Stimulated activated CD8-positive, alpha-beta memory T cell treated with anti-CD3 and anti-CD28 coated beads, Interleukin-4, amount 100 ng/mL, for 4 hours (primary cell): ENCODE measurements at regions not wholly inside any gene's neighbourhood (a gene's known extent, or its start where the extent isn't known, plus 50 kb on each side); places are given as distances from the start of the nearest gene placed in this dataset.

Experiments
- DNase-seq, 2 donors: peaks; one replicate each; pipeline ENCODE4 v3.0.0-alpha.2; 2020; ENCODE audit warnings: low read depth in 2 of 2, low spot score in 1 of 2

DNA sequence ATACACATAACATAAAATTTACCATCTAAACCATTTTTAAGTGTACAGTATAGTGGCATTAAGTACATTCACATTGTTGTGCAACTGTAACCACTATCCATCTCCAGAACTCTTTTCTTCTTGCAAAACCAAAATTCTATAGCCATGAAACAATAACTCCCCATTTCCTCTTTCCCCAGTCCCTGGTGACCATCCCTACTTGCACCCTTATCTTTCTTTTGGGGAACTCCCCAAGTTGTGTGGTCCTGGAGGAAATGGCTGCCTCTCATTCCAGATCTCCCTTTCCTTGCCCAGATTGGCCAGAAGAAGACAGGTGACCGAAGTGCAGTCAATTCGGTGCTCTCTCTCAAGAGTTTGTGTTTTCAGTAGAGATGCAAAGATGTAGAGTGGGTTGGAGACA is 389.6 kb upstream of the C1orf87 start:
- no peak for DNase-seq

DNA sequence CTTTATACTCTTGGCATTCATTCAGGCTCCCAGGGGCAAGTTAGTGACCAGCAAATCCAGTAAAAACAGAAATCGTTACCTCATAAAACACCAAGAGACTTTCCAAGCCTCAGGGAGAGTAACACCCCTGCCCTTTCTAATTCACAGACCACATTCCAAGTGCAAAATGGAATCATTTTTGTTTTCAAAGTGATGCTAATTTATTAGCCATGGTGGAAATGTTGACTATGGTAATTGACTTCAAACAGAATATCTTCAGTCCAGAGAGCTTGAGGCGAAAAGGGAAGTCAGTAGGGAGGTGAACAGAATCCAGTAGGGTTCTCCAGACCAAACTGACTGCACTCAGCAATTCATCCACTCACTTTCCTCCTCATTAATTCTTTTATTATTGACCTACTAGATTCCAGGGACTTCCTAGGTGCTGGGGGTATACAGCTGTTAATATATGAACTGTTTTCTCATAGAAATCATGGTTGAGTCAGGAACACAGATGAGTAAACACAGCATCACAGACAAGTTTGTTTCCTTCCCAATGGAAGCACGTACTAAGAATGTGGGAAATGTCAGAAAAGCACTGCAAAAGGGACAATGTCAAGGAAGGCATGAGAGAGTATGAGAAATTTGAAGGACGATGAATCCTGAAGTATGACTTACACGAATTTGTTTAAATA is 388.5 kb upstream of the C1orf87 start:
- DNase-seq = no peak

GRCh38 chr1:60458111-60458510 is 384.5 kb upstream of the C1orf87 start:
- no peak for DNase-seq

GRCh38 chr1:60449876-60450275 is 376.3 kb upstream of the C1orf87 start:
- DNase-seq = no peak

DNA sequence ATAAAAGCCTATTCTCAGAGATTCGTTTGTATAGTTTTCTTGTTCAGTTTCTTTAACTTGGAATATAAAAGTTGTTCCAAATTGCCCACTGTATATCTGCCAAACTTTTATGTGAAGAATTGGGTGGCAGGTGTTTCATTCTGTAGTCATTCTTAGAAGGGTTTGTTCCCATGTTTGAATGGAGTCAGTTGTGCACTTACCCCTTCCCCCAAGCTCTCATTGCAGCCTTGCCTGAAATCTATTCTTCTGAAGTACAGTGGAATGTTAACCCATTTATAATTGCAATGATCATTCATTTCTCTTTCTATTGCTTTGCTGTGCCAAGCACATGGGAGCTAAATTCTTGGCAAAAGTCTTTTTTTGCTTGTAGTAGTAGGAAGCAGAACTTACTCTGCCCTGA is 375.3 kb upstream of the C1orf87 start:
- no peak for DNase-seq

- no peak for DNase-seq
These were observed 371.1 kb upstream of the C1orf87 start for GRCh38 chr1:60444680-60445079.

GRCh38 chr1:60436186-60436585 is 362.6 kb upstream of the C1orf87 start:
- DNase-seq = no peak

DNA sequence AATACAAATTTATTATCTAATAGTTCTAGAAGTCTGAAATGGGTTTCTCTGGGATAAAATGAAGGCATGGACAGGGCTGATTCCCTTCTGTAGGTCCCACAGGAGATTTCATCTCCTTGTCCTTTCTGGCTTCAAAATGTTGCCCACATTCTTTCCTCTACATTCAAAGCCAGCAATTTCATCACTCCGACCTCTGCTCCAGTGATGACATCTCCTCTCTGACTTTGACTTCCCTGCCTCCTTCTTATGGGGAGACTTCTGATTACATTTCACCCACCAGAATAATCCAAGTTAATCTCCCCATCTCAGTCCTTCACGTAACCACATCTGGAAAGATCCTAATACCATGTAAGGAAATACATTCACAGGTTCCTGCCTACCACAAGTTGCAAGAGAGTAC is 358.0 kb upstream of the C1orf87 start:
- DNase-seq = no peak

- no peak for DNase-seq
These were observed 356.8 kb upstream of the C1orf87 start for GRCh38 chr1:60430375-60430774.

DNA sequence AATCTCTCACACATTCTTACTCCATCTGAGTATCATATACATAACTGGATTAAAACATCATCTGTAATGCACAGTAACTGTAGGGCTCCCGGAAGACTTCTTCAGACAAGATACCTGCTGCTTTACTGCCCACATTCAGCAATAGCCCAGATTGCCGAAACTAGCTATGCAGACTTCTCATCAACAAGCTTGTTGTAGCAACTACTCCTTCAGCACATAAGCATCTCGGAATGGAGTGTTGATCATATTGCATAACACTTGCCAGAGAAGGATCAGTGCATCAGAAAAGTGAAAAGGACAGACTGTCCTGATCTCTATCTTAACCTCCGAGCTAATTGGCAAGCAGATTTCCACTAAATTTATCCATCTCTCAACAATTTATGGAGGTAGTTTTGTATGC is 354.6 kb upstream of the C1orf87 start:
- no peak for DNase-seq

- DNase-seq = no peak
These were observed 354.1 kb upstream of the C1orf87 start for GRCh38 chr1:60427701-60428100.

DNA sequence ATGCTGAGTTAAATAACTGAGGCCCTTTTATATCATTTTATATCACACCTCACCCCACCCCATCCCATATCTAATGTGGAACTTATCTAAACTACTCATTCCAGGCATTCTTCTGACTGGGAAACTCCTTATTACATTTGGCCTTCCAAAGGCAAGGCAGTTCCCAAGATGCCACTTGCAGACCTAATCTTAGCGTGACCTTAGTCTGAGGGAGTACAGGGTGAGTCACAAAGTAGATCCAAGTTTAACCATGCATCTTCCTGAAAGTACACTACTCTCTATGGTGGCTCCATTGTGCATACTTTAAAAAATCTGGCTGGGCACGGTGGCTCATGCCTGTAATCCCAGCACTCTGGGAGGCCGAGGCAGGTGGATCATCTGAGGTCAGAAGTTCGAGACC is 353.6 kb upstream of the C1orf87 start:
- no peak for DNase-seq

DNA sequence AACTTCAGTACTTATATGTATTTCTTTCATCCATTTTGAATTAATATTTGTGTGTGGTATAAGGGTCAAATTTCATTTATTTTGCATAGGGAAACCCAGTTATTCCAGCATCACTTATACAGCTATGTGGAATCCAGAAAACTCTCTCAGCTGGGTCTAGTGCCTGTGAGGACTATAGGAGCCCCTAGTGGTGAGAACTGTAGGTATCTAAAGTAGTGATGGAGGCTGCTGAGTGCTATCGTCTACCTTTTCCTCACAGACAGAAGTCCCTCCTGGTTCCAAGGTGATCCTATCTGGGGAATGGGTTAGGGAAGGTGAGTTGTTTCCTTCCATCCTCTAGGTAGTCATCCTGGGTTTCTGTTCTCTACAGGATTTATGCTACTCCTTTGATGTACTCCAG is 352.0 kb upstream of the C1orf87 start:
- DNase-seq = no peak

DNA sequence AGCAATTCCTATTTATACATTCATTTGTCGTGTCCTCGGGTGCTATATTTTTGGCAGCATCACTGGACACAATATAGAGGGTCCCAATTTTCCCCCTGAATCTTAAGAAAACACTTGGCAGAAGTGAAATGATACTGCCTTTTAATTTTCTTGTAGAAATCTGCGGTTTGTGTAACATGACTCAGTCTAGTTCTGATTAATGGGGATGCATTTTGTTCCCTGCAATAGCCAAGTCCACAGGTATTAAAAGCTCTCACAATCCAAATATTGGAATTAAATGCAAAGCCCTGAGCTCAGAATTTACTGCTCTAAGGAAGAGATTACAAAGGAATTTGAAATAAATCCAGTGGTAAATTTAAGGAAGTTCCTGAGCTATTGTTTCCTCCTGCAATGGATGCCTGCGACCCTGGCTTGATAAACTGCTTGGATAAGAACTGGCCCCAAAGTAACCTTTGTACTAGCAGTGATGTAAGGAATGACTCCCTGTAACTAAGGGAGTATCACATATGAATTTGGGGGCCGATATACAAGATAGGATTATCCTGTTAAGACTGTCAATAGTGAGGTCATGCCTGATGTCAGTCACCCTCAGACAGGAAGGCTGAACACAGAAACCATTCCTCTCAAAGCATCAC is 349.7 kb upstream of the C1orf87 start:
- no peak for DNase-seq

GRCh38 chr1:60421965-60422364 is 348.4 kb upstream of the C1orf87 start:
- DNase-seq = no peak

GRCh38 chr1:60419023-60419422 is 345.5 kb upstream of the C1orf87 start:
- no peak for DNase-seq

GRCh38 chr1:60415696-60416095 is 342.1 kb upstream of the C1orf87 start:
- DNase-seq = no peak

DNA sequence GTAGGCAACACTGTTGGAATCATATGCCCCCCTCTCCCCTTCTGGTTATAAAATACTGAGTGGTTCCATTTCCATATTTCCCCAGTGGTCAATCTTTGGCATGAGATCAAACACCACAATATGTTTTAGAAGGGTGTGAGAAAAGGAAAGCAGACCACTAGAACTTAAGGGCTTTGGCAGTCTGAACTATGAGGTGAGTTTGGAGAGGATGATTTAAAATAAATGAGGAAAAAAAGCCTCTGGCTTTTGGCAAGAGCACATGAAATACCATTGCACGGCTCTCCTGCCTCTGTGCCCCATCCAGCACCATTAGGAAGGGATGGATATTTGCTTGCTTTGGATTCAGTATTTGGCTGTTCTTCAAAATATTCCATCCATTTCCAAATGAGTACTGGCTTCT is 339.5 kb upstream of the C1orf87 start:
- DNase-seq = no peak

- DNase-seq = no peak
These were observed 338.0 kb upstream of the C1orf87 start for GRCh38 chr1:60411591-60411990.

DNA sequence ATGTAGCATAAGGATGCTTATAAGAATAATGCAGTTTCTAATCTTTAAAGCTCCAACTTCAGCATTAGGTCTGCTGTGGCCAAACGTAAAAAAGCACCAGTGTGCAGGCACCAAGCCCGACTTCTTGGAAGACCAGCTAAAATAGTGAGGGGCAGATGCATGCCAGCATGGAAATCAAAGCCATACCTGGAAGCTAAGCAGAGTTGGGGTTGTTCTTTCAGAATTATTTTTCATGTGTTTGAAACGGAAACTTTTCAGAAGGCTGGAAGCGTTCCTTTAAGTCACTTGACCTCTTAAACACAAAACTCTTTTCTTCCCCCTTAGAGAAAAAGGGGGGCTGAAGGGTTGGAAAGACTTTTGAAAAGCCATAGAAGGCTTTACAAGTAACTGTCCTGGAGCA is 329.2 kb upstream of the C1orf87 start:
- DNase-seq = no peak

DNA sequence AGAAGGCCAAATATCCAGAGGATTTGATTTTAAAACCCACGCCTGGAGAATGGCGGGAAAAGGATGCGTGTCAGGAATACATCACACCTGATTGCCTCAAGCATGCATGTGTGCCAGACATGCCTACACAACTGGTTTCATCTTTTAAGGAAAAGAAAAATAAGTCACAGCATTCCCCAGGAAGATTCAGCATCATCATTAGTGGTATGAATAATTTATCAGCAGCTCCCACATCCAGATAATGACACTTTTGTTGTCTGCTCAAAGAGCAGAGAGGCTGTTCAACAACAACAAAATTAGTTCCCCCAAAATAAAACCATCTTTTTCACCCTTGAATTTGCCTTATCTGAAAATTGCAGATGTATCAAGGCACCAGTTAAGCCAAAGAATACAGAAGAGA is 328.6 kb upstream of the C1orf87 start:
- no peak for DNase-seq

DNA sequence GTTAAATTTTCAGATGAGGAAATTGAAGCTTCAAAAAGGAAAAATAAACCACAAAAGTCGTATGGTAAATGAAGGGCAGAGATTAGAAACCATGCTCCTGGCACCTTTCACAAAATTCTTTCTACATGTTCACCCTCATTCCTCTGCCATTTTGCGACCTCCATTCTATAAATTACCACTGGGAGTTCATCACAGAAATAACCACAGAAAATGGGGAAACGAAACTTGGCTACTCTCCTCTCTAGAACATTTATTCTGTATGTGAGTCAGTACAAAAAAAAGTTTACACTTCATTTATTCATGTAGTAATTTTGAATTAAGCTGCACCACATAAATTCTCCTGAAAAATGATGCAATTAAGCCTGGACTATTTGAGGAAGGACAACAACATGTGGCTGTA is 320.9 kb upstream of the C1orf87 start:
- DNase-seq = no peak

DNA sequence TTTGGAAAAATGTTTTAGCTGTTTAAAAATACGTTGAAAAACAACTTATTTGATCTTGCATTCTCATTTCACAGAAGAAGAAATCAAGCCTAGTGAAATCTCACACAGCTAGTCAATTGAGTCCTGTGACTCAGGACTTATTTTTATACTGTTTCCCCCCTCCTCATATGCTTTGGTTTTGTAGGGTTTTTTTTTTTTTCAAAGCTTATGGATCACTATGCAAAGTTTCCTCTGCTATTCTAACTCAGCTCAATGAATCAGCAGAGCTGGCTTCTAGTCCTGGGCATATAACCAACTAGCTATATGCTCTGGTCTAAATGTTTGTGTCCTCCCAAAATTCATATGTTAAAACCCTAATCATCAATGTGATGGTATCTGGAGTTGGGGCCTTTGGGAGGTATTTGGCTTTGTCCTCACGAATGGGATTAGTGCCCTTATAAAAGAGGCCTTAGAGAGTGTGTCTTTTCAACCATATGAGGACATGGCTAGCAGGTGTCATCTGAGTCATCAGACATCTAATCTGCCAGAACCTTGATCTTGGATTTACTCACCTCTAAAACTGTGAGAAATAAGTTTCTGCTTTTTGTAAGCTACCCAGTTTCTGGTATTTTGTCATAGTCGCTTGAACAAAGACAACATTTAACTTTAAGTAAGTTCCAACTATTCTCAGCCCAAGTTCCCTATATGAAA is 317.2 kb upstream of the C1orf87 start:
- no peak for DNase-seq
